Stimulated activated naive CD8-positive, alpha-beta T cell treated with anti-CD3 and anti-CD28 coated beads, Interleukin-15, amount 100 ng/mL, for 72 hours (primary cell): ENCODE measurements at regions not wholly inside any gene's neighbourhood (a gene's known extent, or its start where the extent isn't known, plus 50 kb on each side); places are given as distances from the start of the nearest gene placed in this dataset.
"Not testable (repeated sequence)": the region's sequence is repeated elsewhere in the genome, so short reads cannot be mapped to it uniquely, and the experiment has no call there.

Source experiments
- ATAC-seq: fragments of 150-1000 bp; cut with Tn5 transposase; 2 replicates; pipeline ENCODE4 v1.10.0; 2021; ENCODE audit warnings: mild to moderate bottlenecking, moderate library complexity
- DNase-seq, 2 donors: peaks; one replicate each; pipeline ENCODE4 v3.0.0; 2021 to 2022
- H3K27ac Mint-ChIP-seq, 2 donors: one replicate each; pipeline ENCODE4 v1.8.0; 2022; ENCODE audit warnings: mild to moderate bottlenecking in 2 of 2, mixed read lengths in 2 of 2, moderate library complexity in 2 of 2
- H3K27me3 Mint-ChIP-seq: one replicate; pipeline ENCODE4 v1.8.0; 2022; ENCODE audit warnings: mixed read lengths
- H3K4me1 Mint-ChIP-seq: one replicate; pipeline ENCODE4 v1.8.0; 2022; ENCODE audit warnings: mild to moderate bottlenecking, mixed read lengths
- H3K4me3 Mint-ChIP-seq, 2 donors: one replicate each; pipeline ENCODE4 v1.8.0; 2022; ENCODE audit warnings: mild to moderate bottlenecking in 2 of 2, mixed read lengths in 2 of 2, moderate library complexity in 1 of 2
- H3K9me3 Mint-ChIP-seq, 2 donors: one replicate each; pipeline ENCODE4 v1.8.0; 2022; ENCODE audit warnings: mixed read lengths in 2 of 2

DNA sequence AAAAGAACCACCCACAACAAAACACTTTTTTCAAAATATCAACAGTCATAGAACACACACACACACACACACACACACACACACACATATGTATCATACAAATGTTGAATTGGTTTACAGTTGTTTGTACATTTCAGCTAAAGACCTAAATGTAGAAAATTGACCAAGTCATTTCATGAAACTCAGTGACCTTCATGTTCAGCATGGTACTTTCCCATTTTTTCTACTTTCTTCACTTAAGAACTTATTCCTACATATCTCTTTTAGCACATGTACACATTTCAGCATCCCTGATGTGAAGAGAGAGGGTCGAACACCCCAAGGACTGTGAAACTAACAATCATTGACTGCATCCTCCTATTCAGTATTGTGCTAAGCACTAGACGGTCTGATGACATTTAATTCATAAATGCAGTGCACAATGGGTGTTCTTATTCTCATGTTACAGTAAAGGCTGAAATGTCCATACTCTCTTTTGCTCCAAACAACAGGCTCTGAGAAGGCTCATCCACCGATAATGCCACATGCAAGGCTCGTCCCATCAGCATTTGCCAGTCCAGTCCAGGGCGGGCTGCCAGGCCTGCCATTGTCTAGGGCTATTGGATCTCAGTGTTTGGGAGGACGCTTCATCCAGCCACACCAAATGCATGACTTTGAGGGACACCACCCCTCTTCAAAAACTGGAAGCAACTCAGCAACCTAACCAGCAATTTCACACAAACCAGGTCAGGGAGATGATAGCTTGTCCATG, 150.1 kb upstream of the RUNX1 start:
- ATAC-seq = no peak
- H3K4me1 Mint-ChIP-seq = peaks cover 29% of the 10 kb centered on the region
- H3K27me3 Mint-ChIP-seq = no peaks in the 10 kb centered on the region
- H3K27ac Mint-ChIP-seq = no peak overlapping the region
- H3K4me3 Mint-ChIP-seq = no peak overlapping the region
- H3K9me3 Mint-ChIP-seq = peaks cover 8 to 12% of the 10 kb centered on the region in 2 donors
- DNase-seq = no peak

DNA sequence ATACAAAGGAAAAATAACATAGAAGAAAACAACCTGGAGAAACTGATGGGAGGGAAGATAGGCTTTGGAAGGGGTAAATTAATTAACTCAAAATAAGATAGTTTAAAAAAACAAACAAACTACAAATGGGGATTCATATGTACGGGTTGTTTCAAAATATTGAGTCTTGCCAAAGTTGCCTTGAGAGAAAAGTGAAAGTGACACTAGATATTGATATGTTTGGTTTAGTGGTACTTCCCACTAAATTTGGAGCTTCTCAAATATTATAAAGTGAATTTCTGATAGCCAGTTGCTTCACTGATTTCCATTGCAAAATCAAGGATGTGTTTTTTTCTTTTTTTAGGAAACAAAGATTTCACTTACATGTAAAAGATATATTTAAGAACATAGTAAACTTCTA, 149.5 kb upstream of the RUNX1 start:
- ATAC-seq = no peak
- no peak for DNase-seq
- Mint-ChIP-seq H3K4me1 (peaks cover 23% of the 10 kb centered on the region), H3K9me3 (peaks cover 8 to 12% of the 10 kb centered on the region in 2 donors), H3K27ac (peak overlapping the region in 1 of 2 donors; percentile 9), H3K27me3 (no peaks in the 10 kb centered on the region), H3K4me3 (no peak overlapping the region)

DNA sequence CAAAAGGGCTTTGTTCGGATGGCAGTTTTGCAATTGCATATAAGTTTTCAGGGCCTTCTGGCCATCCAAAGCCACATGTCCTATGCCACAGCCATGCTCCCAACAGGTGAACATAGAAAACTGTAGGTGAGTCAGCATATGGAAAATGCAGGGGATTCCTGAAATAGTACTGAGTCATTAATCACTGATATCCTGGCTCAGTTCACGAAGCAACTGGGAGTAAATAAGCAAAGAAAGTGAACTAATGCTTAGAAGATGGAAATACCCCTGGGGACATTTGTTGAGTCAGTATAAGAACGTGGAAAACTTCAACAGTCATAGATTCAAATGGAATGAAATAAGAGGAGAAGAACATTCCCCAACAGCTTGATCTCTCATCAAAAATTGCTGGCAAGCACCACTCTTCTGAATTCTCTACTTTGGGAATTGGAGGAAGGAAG, 148.9 kb upstream of the RUNX1 start:
- no peaks in the 10 kb centered on the region for H3K27me3 Mint-ChIP-seq
- H3K4me1 Mint-ChIP-seq = peaks cover 21% of the 10 kb centered on the region
- DNase-seq (no peak), ATAC-seq (no peak)
- H3K9me3 Mint-ChIP-seq = peaks cover 8 to 12% of the 10 kb centered on the region in 2 donors
- no peak overlapping the region for H3K4me3 Mint-ChIP-seq
- H3K27ac Mint-ChIP-seq = peak overlapping the region in 1 of 2 donors; percentile 9

GRCh38 chr21:35197191-35197590, 148.1 kb upstream of the RUNX1 start:
- no peaks in the 10 kb centered on the region for H3K27me3 Mint-ChIP-seq
- ATAC-seq (no peak), DNase-seq (no peak)
- H3K4me3 Mint-ChIP-seq = no peak overlapping the region
- peaks cover 8 to 12% of the 10 kb centered on the region in 2 donors for H3K9me3 Mint-ChIP-seq
- no peak overlapping the region for H3K27ac Mint-ChIP-seq
- H3K4me1 Mint-ChIP-seq = peaks cover 17% of the 10 kb centered on the region

DNA sequence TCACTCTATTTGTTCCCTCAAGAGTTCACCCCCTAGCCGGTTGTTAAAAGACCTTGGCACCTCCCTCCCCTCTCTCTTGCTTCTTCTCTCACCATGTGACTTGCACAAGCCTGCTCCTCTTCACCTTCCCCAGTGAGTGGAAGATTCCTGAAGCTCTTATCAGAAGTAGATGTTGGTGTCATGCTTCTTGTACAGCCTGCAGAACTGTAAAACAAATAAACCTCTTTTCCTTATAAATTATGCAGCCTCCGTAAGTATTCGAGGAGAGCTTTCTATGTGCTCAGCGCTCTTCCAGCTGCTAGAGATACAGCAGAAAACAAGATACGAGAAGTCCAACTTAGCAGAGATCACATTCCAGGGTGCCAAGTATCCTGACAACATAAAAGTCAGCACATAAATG, 147.0 kb upstream of the RUNX1 start:
- Mint-ChIP-seq H3K27ac (no peak overlapping the region), H3K27me3 (no peaks in the 10 kb centered on the region), H3K9me3 (peaks cover 8 to 12% of the 10 kb centered on the region in 2 donors), H3K4me3 (no peak overlapping the region), H3K4me1 (peaks cover 17% of the 10 kb centered on the region)
- DNase-seq (no peak), ATAC-seq (no peak)

DNA sequence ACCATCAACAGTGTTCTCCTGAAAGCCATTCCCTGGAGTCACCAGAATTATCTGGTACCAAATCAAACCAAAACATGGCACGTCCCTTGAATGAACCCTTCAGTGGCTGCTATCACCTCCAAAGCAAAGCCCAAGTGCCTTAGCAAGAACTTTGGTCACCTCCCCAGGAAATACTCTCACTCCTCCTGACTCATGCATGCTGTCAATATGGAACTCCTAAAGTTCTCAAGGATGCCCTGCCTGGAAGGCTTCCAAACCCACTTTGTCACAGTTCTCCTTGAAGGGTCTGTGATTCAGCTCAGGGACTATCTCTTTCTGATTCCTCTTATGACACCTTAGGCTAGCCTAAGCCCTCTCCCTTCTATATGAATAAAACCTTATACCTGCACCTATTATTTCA, 146.1 kb upstream of the RUNX1 start:
- no peak for ATAC-seq
- H3K9me3 Mint-ChIP-seq = peaks cover 8 to 12% of the 10 kb centered on the region in 2 donors
- no peak for DNase-seq
- H3K4me1 Mint-ChIP-seq = peaks cover 22% of the 10 kb centered on the region
- H3K4me3 Mint-ChIP-seq = no peak overlapping the region
- H3K27me3 Mint-ChIP-seq = no peaks in the 10 kb centered on the region
- H3K27ac Mint-ChIP-seq = no peak overlapping the region

- Mint-ChIP-seq H3K4me3 (no peak overlapping the region), H3K27me3 (no peaks in the 10 kb centered on the region), H3K4me1 (peaks cover 13% of the 10 kb centered on the region), H3K27ac (no peak overlapping the region), H3K9me3 (peaks cover 8% of the 10 kb centered on the region in 2 donors)
- ATAC-seq = no peak
- DNase-seq = no peak
These were observed 142.7 kb upstream of the RUNX1 start for GRCh38 chr21:35191754-35192153.

DNA sequence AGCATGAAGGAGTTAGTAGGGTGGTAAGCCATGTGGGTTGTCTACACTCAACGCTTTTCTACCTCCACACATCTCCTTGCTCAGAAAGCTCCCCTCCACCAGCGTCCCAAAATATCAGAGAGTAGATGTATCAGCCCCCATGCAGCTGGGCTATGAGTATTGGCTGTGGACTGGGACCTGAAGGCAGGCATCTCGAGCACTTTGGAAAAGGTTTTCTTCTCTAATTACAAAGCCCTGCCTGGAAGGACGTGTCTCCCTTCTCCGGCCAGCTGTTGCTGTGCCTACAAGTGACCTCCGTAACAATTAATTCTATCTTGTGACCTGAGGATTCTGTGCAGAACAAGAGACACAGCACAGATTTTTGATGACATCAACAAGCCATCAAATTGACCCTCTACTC, 142.0 kb upstream of the RUNX1 start:
- Mint-ChIP-seq H3K9me3 (peaks cover 3 to 8% of the 10 kb centered on the region in 2 donors), H3K27ac (no peak overlapping the region), H3K4me3 (no peak overlapping the region), H3K27me3 (no peaks in the 10 kb centered on the region), H3K4me1 (peaks cover 13% of the 10 kb centered on the region)
- no peak for DNase-seq
- no peak for ATAC-seq

- H3K27me3 Mint-ChIP-seq = no peaks in the 10 kb centered on the region
- no peak for DNase-seq
- H3K4me3 Mint-ChIP-seq = no peak overlapping the region
These were observed 141.1 kb upstream of the RUNX1 start for GRCh38 chr21:35190201-35190701.

DNA sequence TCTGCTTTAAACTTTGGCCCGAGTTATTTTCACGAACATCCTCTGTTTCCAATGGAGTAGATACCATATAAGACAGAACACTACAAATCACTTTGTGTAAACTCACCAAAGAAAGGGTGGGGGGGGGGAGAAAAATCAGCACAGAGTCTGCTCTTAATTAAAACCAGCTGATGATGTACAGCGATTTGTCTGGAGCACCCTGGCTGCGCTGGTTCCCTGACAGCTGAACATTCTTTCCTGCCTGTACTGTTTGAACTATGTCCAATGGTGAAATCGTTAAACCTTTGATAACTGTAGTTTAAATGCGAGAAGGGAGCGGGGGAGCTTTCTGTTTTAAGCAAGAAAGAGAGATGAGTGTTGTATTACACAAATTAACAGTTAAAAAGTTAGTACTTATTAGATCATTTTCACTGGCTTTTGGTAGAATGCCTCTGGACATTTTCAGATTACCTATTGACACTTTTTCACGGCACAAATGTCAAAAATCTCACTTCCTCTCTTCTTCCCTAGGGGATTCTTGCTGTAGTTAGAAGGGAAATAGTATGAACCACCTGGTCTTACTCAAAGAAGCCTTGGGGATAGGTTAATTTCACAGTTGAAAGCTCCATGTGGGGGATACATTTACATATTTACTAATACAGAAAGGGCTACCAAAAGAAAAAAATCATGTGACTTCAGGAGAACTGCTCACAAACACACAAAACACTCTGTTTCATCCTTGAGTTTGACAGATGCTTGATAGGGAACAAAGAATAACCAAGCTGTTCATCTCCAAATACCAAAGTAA, 140.2 kb upstream of the RUNX1 start:
- no peak for ATAC-seq
- DNase-seq = no peak
- Mint-ChIP-seq H3K4me1 (peaks cover 13% of the 10 kb centered on the region), H3K4me3 (no peak overlapping the region), H3K27me3 (no peaks in the 10 kb centered on the region), H3K9me3 (peaks cover 0 to 2% of the 10 kb centered on the region in 2 donors), H3K27ac (no peak overlapping the region)

More at GRCh38 chr21:35190201-35190701, 141.1 kb upstream of the RUNX1 start:
- peaks cover 0 to 7% of the 10 kb centered on the region in 2 donors for H3K9me3 Mint-ChIP-seq
- ATAC-seq = no peak
- no peak overlapping the region for H3K27ac Mint-ChIP-seq
- peaks cover 13% of the 10 kb centered on the region for H3K4me1 Mint-ChIP-seq

GRCh38 chr21:35183389-35183788, 134.3 kb upstream of the RUNX1 start:
- DNase-seq, ATAC-seq, H3K4me3 Mint-ChIP-seq, H3K27me3 Mint-ChIP-seq, H3K4me1 Mint-ChIP-seq, H3K27ac Mint-ChIP-seq: not testable (repeated sequence)
- peaks cover 0 to 12% of the 10 kb centered on the region in 2 donors for H3K9me3 Mint-ChIP-seq

- H3K27me3 Mint-ChIP-seq = no peaks in the 10 kb centered on the region
- no peak overlapping the region for H3K4me3 Mint-ChIP-seq
- ATAC-seq (peak; percentile 69), DNase-seq (no peak)
- no peak overlapping the region for H3K27ac Mint-ChIP-seq
- peaks cover 29 to 33% of the 10 kb centered on the region in 2 donors for H3K9me3 Mint-ChIP-seq
- H3K4me1 Mint-ChIP-seq = peaks cover 12% of the 10 kb centered on the region
These were observed 131.0 kb upstream of the RUNX1 start for GRCh38 chr21:35179990-35180540.

DNA sequence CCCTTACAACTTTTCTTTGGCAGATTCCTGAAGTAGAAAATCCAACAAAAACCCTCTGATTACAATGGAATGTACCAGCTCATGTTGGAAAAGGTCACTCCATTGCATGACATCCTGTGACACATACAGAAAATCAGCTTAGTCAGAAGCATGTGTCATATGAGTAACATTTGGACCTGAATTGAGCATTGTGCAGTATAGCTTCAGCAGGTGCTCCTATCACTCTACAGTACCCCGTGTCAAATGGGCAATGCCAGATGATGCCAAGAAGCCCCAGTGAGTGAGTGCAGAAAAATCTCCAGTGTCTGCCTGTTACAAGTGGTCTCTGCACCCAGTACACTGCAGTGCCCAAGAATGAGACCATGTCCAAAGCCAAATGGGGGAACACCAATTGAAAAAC, 129.7 kb upstream of the RUNX1 start:
- H3K4me3 Mint-ChIP-seq = no peak overlapping the region
- DNase-seq (no peak), ATAC-seq (peak; percentile 83)
- H3K9me3 Mint-ChIP-seq = peaks cover 32% of the 10 kb centered on the region in 2 donors
- H3K4me1 Mint-ChIP-seq = peaks cover 12% of the 10 kb centered on the region
- no peaks in the 10 kb centered on the region for H3K27me3 Mint-ChIP-seq
- no peak overlapping the region for H3K27ac Mint-ChIP-seq

GRCh38 chr21:35178098-35178497, 129.0 kb upstream of the RUNX1 start:
- Mint-ChIP-seq H3K4me3 (no peak overlapping the region), H3K27ac (no peak overlapping the region), H3K27me3 (no peaks in the 10 kb centered on the region), H3K9me3 (peaks cover 32 to 38% of the 10 kb centered on the region in 2 donors), H3K4me1 (peaks cover 19% of the 10 kb centered on the region)
- ATAC-seq (no peak), DNase-seq (no peak)

DNA sequence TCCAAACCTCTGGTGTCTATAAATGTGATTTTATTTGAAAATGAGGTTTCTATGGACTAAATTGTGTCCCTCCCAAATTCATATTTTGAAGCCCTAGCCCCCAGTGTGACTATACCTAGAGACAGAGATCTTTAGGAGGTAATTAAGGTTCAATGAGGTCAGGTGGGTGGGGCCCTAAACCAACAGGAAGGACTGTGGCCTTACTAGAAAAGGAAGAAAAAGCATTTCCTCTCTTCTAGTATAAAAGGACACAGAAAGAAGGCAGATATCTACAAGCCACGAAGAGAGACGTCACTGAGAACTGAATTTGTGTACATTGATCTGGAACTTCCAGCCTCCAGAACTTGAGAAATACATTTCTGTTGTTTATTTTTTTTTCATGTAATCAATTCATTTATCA, 123.1 kb upstream of the RUNX1 start:
- ATAC-seq (peak; percentile 70), DNase-seq (peak in 1 of 2 donors; percentile 14)

More for the DNA sequence above, 123.1 kb upstream of the RUNX1 start:
- Mint-ChIP-seq H3K4me3 (peak overlapping the region in 1 of 2 donors; percentile 11), H3K27ac (peak overlapping the region; percentile 75 to 86), H3K27me3 (no peaks in the 10 kb centered on the region), H3K9me3 (peaks cover 21 to 24% of the 10 kb centered on the region in 2 donors), H3K4me1 (peaks cover 38% of the 10 kb centered on the region)
